DND-41 (cell line): ENCODE measurements at regions not wholly inside any gene's neighbourhood (a gene's known extent, or its start where the extent isn't known, plus 50 kb on each side); places are given as distances from the start of the nearest gene placed in this dataset.

Source experiments
- ATAC-seq: fragments of 200-7000 bp; cut with Tn5 transposase; 3 replicates; pipeline ENCODE4 v1.9.1; 2021; ENCODE audit warnings: low read depth; ENCODE audit not compliant: insufficient read depth
- DNase-seq: peaks from one replicate; pipeline ENCODE4 v3.0.0-alpha.2; 2020
- H2AFZ ChIP-seq: 2 replicates; pipeline ENCODE4 v1.6.0; 2012; ENCODE audit warnings: low read depth, low read length
- H3K27ac ChIP-seq: 2 replicates; pipeline ENCODE4 v1.5.1; 2012; ENCODE audit warnings: low read length, inconsistent platforms
- H3K27me3 ChIP-seq: fragments of 200-600 bp; sonication (generic); 2 replicates; pipeline ENCODE4 v1.6.0; 2012; ENCODE audit warnings: low read length, mild to moderate bottlenecking, inconsistent platforms; ENCODE audit not compliant: insufficient read depth, poor library complexity
- H3K36me3 ChIP-seq: 2 replicates; pipeline ENCODE4 v1.5.1; 2012; ENCODE audit warnings: low read length, inconsistent platforms; ENCODE audit not compliant: insufficient read depth
- H3K4me1 ChIP-seq: 2 replicates; pipeline ENCODE4 v1.5.1; 2012; ENCODE audit warnings: mild to moderate bottlenecking, low read length; ENCODE audit not compliant: insufficient read depth
- H3K4me2 ChIP-seq: 2 replicates; pipeline ENCODE4 v1.6.0; 2012; ENCODE audit warnings: mild to moderate bottlenecking, moderate library complexity, low read length, inconsistent platforms; ENCODE audit not compliant: insufficient read depth
- H3K4me3 ChIP-seq, 2 experiments: fragments of 200-600 bp in 1 of 2; shearing (Covaris generic) in 1 of 2; 2 replicates each; pipeline ENCODE4 v1.5.1; 2012 to 2016; ENCODE audit warnings: inconsistent platforms in 2 of 2, low read length in 2 of 2, mild to moderate bottlenecking in 2 of 2, low read depth in 1 of 2, moderate library complexity in 1 of 2
- H3K79me2 ChIP-seq: 2 replicates; pipeline ENCODE4 v1.6.0; 2012; ENCODE audit warnings: low read length, inconsistent platforms; ENCODE audit not compliant: insufficient read depth
- H3K9ac ChIP-seq: 2 replicates; pipeline ENCODE4 v1.6.0; 2012; ENCODE audit warnings: low read depth, mild to moderate bottlenecking, inconsistent platforms, low read length, moderate library complexity
- H3K9me3 ChIP-seq: 2 replicates; pipeline ENCODE4 v1.5.1; 2012; ENCODE audit warnings: low read length, moderate library complexity, mild to moderate bottlenecking, inconsistent platforms; ENCODE audit not compliant: insufficient read depth, severe bottlenecking
- H4K20me1 ChIP-seq: 2 replicates; pipeline ENCODE4 v1.6.0; 2012; ENCODE audit warnings: low read length; ENCODE audit not compliant: insufficient read depth
- CTCF ChIP-seq: IDR thresholded peaks from 2 replicates; pipeline ENCODE4 v1.5.1; 2012; ENCODE audit warnings: borderline replicate concordance, low read length, moderate library complexity, mild to moderate bottlenecking; ENCODE audit not compliant: poor library complexity, severe bottlenecking; ENCODE audit errors: extremely low read depth
- EZH2 ChIP-seq: IDR thresholded peaks from 3 replicates; pipeline ENCODE4 v1.6.1; 2012; ENCODE audit warnings: borderline replicate concordance, low read depth, mild to moderate bottlenecking, moderate library complexity, low read length, inconsistent platforms; ENCODE audit not compliant: severe bottlenecking

DNA sequence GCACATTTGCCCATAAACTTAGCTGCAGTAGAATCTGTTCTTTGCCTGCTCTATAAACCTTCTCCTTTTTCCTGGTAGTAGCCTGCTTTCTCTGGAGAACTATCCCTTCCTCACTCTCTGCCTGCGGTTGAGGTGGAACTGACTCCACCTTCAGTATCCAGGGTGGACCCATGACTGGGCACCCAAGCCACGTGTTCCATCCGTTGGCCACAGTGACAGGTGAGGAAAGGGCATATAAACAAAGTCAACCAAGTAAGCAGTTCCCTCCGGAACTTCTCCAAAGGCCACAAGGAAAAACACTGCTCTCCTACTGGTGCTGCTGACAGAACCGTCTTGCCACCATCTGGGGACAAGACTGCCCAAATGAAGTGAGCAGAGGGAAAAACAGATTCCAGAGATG is 218.8 kb downstream of the TFAP2A start:
- H3K79me2 ChIP-seq = no peaks in the 10 kb centered on the region
- H3K4me1 ChIP-seq = no peaks in the 10 kb centered on the region
- no peaks in the 10 kb centered on the region for H3K27me3 ChIP-seq
- H3K36me3 ChIP-seq = no peaks in the 10 kb centered on the region
- H3K4me2 ChIP-seq = no peak overlapping the region
- H3K27ac ChIP-seq = no peak overlapping the region
- no peak overlapping the region for H3K9ac ChIP-seq
- ATAC-seq = no peak
- H3K4me3 ChIP-seq = no peak overlapping the region
- no peak for TF ChIP-seq CTCF
- TF ChIP-seq EZH2 = no peak
- H3K9me3 ChIP-seq = no peaks in the 10 kb centered on the region
- H4K20me1 ChIP-seq = no peaks in the 10 kb centered on the region
- no peak overlapping the region for H2AFZ ChIP-seq
- no peak for DNase-seq

- DNase-seq = no peak
- Histone ChIP-seq H4K20me1 (no peaks in the 10 kb centered on the region), H3K27ac (no peak overlapping the region), H3K36me3 (no peaks in the 10 kb centered on the region), H2AFZ (no peak overlapping the region), H3K4me3 (no peak overlapping the region), H3K79me2 (no peaks in the 10 kb centered on the region), H3K9ac (no peak overlapping the region), H3K4me2 (no peak overlapping the region), H3K4me1 (no peaks in the 10 kb centered on the region), H3K27me3 (peaks cover 5% of the 10 kb centered on the region), H3K9me3 (no peaks in the 10 kb centered on the region)
- ATAC-seq = no peak
- TF ChIP-seq EZH2 (no peak), CTCF (no peak)
These were observed 219.8 kb downstream of the TFAP2A start for GRCh38 chr6:10194816-10195672.

GRCh38 chr6:10193321-10193720 is 221.6 kb downstream of the TFAP2A start:
- Histone ChIP-seq H3K9me3 (no peaks in the 10 kb centered on the region), H3K4me1 (no peaks in the 10 kb centered on the region), H3K27me3 (peaks cover 6% of the 10 kb centered on the region), H3K4me2 (no peak overlapping the region), H3K79me2 (no peaks in the 10 kb centered on the region), H3K9ac (no peak overlapping the region), H4K20me1 (no peaks in the 10 kb centered on the region), H3K36me3 (no peaks in the 10 kb centered on the region), H2AFZ (no peak overlapping the region), H3K27ac (no peak overlapping the region), H3K4me3 (no peak overlapping the region)
- DNase-seq (no peak), ATAC-seq (no peak)
- no peak for TF ChIP-seq CTCF
- no peak for TF ChIP-seq EZH2

DNA sequence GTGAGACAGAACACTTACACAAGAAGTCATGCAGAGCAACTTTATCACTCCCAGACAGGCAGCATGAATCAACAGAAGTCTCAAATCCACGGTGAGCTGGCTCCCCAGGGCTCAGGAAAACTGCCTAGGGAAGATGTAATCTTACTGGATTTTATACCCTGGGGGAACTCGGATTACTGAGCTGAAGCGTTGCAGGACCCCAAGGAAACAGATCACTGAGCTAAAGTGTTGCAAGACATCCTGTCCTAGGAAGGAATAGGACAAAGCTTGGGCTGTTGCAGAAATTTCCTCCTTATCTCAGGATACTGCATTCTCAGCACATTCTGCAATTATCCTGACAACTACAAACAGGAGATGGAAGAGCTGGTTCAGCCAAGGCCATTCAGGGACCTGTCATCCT is 224.8 kb downstream of the TFAP2A start:
- Histone ChIP-seq H3K27me3 (peaks cover 6% of the 10 kb centered on the region), H2AFZ (no peak overlapping the region), H3K4me3 (no peak overlapping the region), H4K20me1 (no peaks in the 10 kb centered on the region), H3K9me3 (no peaks in the 10 kb centered on the region), H3K9ac (no peak overlapping the region), H3K4me1 (no peaks in the 10 kb centered on the region), H3K36me3 (no peaks in the 10 kb centered on the region), H3K4me2 (no peak overlapping the region), H3K27ac (no peak overlapping the region), H3K79me2 (no peaks in the 10 kb centered on the region)
- TF ChIP-seq CTCF (no peak), EZH2 (no peak)
- ATAC-seq = no peak
- no peak for DNase-seq
